ENCODE measurements at regions not wholly inside any gene's neighbourhood (a gene's known extent, or its start where the extent isn't known, plus 50 kb on each side); places are given as distances from the start of the nearest gene placed in this dataset.

GRCh38 chr22:49721211-49721763 is 106.4 kb downstream of the BRD1 start:
- H3K4me3 ChIP-seq (ENCODE audit: low read depth, low read length) = no peak overlapping the region
- no peak for DNase-seq (ENCODE audit: low read depth)
- no peak for TF ChIP-seq CTCF (IDR thresholded peaks at IDR 0.05; ENCODE audit: control insufficient read depth, extremely low read depth, insufficient read depth)

- no peak for TF ChIP-seq CTCF (IDR thresholded peaks at IDR 0.05; ENCODE audit: control insufficient read depth, extremely low read depth, insufficient read depth)
- no peak for DNase-seq (ENCODE audit: low read depth)
- no peak overlapping the region for H3K4me3 ChIP-seq (ENCODE audit: low read depth, low read length)
Measured at GRCh38 chr22:49720279-49720959, 107.3 kb downstream of the BRD1 start.

GRCh38 chr22:49719046-49719445 is 108.6 kb downstream of the BRD1 start:
- no peak for TF ChIP-seq CTCF (IDR thresholded peaks at IDR 0.05; ENCODE audit: control insufficient read depth, extremely low read depth, insufficient read depth)
- DNase-seq (ENCODE audit: low read depth) = no peak
- H3K4me3 ChIP-seq (ENCODE audit: low read depth, low read length) = no peak overlapping the region

GRCh38 chr22:49718396-49718795 is 109.3 kb downstream of the BRD1 start:
- no peak for DNase-seq (ENCODE audit: low read depth)
- no peak overlapping the region for H3K4me3 ChIP-seq (ENCODE audit: low read depth, low read length)
- TF ChIP-seq CTCF (IDR thresholded peaks at IDR 0.05; ENCODE audit: control insufficient read depth, extremely low read depth, insufficient read depth) = no peak

GRCh38 chr22:49717322-49717919 is 110.3 kb downstream of the BRD1 start:
- DNase-seq (ENCODE audit: low read depth) = no peak
- H3K4me3 ChIP-seq (ENCODE audit: low read depth, low read length) = no peak overlapping the region
- TF ChIP-seq CTCF (IDR thresholded peaks at IDR 0.05; ENCODE audit: control insufficient read depth, extremely low read depth, insufficient read depth) = no peak

GRCh38 chr22:49716441-49716840 is 111.2 kb downstream of the BRD1 start:
- TF ChIP-seq CTCF (IDR thresholded peaks at IDR 0.05; ENCODE audit: control insufficient read depth, extremely low read depth, insufficient read depth) = no peak
- no peak for DNase-seq (ENCODE audit: low read depth)
- no peak overlapping the region for H3K4me3 ChIP-seq (ENCODE audit: low read depth, low read length)
